GM21723 (cell line): ENCODE measurements at regions not wholly inside any gene's neighbourhood (a gene's known extent, or its start where the extent isn't known, plus 50 kb on each side); places are given as distances from the start of the nearest gene placed in this dataset.

Experiments used
- ATAC-seq: cut with Tn5 transposase; IDR thresholded peaks from one replicate; pipeline ENCODE4 v1.9.1; 2021; ENCODE audit warnings: mild to moderate bottlenecking, moderate library complexity; ENCODE audit not compliant: unreplicated experiment

DNA sequence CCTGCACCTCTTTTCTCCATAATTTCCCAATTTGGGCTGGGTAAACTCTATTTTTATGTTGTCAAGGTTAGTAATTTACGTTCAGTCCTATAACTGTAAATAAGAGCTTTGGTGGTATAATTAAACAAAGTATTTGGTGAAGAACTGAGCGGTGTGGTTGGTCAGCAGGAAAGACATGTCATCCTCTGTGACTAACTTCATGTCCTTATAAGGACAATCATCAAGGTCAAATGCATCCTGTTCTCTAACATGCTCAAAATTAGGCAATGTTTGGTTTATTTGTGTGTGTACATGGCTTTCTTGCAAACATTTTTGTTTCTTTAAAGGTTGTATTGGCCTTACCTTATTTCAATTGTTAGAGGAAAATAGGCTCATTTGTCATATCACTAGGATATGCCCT lies 121.5 kb upstream of the NABP1 start:
- ATAC-seq, result no peak

DNA sequence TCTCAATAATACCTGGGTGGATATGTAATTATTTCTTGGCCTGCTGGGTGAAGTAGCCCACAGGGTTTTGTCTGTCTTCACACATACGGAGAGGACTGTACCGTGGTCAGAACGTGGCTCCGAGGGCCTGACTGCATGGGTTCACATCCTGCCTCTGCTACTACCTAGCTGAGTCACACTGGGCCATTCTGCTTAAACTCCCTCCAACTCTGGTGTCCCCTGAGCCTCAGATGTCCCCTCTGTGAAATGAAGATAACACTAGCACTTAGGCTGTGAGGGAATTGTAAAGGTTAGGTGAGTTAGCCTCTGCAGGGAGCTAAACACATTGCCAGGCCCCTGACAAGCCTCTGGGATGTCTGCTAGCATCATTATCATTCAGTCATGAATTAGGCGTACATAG lies 120.1 kb upstream of the NABP1 start:
- no peak for ATAC-seq

DNA sequence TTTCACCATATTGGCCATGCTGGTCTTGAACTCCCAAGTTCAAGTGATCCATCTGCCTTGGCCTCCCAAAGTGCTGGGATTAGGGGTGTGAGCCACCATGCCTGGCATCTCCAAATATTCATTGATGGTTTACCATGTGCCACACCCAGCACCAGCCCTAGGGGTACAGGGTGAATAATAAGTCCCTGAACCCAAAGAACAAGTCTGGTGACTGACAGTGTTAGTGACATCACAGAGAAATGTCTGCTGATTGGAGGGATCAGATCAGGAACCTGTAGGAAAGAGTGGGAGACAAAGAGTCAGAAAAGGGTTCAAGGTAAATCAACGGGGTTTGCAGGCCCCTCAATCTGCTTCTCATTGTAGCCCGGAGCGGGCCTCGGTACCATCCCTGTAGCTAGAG lies 118.4 kb upstream of the NABP1 start:
- ATAC-seq, result no peak

DNA sequence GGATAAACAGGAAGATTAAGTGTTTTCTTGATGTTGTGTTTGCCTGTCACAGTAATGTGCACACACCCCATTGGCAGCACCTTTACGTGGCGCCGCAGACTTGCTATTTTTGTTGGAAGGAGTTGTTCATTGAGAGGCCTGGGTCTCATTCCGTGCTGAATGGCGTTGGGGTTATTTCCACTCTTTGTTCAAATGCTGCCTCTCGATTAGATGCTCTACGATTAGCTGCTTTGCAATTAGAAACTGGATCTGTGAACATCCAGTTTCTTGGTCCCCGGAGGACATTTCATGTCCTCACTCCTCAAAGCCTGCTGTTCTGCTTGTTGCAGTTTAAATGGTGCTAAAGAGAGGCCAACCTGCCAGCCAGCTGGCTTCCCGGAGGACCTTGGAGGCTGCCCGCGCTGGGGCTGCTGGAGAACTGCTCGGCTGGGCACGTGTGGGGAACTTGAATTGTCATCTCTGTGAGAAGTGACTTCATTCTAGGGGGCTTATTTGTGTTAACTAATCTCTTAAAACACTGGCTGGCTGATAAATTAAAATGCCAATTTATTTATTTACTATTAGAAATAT lies 117.4 kb upstream of the NABP1 start:
- ATAC-seq, result no peak

DNA sequence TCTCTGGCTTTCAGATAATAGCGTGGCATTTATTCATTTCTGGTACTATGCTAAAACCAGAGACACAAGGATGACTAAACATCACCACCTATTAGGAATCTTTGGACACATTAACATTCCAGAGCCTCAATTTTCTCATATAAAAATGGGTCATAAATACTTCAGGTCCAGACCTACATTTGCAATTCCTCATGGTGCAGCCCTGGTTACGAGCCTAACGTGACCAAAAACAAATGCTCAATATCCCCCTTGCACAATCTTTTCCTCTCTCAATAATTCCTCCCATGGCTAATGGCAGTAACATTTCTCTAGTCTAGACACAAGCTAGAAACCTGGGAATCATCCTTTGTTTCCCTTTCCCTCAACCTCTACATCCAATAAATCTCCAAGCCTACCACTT lies 112.8 kb upstream of the NABP1 start:
- ATAC-seq, result no peak

DNA sequence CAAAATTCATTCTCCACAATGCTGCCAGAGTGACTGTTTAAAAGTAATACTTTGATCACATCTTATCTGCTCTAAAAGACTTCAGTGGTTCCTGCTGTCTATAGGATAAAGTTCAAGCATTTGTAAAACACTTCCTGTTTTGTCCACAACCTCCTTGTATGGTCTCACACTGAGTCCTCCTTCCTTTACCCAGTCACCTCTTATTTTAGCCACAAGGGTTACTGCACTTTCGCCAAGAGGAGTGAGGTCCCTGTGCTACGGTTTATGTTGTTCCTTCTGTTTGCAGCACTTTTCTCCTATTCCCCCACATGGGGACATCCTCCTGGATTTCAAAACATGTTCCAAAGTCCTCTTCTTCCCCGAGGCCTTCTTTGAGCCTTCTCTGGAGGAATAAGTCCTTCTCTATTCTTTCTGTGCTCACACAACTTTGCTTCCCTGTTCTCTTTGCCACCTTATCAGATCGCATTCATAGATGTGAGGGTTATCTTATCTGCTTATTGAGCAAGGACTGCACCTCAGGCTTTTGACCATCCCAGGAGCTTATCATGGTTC lies 112.2 kb upstream of the NABP1 start:
- peak; percentile 75 for ATAC-seq

DNA sequence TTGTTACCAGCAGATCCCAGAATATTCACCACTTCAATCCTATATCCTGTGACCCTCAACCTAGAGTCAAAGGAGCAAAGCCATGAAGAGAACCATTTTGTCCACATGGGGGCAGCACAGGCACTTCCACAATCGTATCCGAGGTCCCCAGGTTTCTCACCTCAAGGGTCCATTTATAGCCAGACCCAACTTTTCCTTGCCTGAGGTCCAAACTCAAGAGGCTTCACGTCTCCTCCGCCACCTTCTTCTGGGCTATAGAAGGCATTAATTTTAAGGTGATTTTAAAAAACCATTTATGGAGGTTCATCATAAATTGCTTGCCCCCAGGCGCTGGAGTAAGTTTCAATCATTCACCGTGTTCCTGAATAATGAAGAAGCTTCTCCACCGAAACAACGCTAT lies 111.6 kb upstream of the NABP1 start:
- ATAC-seq, result peak; percentile 78

DNA sequence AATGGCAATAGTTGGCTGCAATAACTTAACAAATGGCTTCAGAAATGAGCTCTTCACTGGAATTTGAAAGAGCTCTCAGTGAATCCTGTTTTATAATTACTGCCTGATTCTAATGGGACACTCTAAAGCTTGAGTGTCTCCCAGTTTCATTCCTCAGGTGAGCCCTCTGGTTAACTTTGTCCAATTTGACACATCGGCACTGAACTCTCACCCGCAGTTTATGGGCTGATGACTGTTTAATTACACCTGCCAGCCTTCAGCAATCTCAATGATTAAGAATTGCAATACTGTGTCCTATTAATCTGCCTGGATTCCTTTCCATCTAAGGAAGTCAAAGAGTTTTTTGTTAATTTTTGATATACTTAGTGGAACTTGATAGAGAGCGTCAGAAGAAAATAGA lies 110.7 kb upstream of the NABP1 start:
- ATAC-seq, result no peak

DNA sequence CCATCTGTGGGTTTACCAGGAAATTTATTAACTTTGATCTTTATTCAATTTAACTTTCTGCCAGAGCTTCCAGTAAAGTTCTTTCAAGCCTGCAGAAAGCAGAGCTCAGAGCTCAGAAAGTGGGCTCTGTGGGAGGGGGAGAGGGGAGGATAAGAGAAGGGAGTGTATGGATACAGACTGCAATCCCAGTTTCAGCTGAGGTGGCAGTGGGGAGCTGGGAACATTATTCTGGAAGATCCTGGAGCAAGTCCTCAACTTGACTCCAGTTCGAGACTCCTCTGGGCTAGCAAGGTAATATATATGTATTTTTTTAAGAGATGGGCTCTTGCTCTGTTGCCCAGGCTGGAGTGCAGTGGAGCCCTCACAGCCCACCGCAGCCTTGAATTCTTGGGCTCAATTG lies 108.9 kb upstream of the NABP1 start:
- ATAC-seq, result no peak

DNA sequence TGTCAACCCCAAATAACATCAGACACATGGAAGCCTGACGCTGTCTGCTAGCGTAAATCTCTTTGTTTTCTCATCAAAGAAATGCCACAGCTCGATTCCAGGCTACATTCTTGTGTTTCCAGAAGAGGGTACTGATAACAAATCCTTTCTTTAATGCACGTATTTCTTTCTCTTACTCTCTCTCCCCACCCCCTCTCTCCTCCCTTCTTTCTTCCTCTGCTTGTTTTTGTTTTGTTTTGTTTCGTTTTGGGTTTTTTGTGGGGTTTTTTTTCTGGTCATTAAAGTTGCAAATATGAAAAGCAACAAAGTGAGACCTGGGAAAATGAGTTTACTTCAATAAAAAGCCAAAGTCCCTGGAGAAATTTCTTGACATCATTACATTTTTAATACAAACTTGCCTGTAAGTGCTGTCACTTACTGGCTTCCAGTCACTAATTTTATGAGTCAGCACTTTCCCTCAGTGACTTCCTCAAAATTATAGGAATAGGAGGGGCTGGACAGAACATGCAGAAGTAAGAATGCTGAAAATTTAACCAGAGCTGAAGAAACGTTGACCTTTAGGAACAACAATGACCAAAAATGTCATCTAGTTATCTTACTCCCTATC lies 106.7 kb upstream of the NABP1 start:
- peak; percentile 60 for ATAC-seq

DNA sequence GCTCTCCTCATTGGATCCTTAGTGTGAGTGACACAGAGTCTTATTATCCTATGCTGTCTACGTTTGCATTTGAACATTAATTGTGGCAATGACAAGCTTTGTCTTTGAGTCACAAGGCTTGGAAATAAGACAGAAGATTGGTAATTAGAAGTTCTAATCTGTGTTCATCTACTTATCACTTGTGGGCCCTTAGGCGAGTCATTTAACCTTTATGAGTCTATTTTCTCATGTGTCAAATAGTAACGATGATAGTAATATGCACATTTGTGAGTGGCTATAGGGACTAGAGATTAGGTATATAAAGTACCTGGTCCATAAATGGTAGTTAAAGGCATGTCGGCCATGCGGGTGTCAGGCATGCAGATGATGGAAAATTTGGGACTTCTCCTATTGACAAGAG lies 105.6 kb upstream of the NABP1 start:
- ATAC-seq, result no peak

DNA sequence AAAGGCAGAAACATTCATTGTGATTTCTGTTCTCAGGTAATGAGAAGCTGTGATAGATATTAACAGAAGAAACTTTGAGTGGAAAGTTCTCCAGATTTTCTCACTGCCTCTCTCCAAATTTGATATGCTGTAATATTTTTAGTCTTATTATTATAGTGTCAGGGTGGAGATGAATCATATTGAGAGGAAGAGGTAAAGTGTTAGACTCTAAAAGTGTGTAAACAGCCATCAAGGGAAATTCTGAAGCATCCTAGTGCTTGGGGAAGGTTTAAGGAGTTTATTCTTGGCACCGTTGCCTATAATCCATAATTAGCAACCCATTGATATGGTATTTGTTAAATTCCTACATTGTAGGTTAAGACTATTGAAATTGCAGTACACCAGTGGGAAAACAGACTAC lies 104.7 kb upstream of the NABP1 start:
- ATAC-seq, result no peak

DNA sequence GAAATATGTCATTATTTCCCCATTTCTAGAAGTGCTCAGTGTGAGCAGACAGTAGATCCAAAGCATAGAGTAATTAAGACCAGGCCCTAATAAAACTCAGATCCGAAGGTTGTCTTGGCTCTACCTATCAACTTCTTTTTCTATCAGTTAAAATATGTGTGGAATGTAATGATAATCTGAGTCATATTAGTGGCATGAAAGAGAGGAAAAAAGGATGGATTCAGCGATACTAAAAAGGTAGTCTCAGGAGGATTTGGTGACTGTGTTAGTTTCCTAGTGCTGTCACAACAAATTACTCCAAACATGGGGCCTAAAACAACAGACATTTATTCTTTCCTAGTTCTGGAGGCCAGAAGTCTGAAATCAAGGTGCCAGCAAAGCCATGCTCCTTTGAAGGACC lies 103.7 kb upstream of the NABP1 start:
- ATAC-seq, result no peak

DNA sequence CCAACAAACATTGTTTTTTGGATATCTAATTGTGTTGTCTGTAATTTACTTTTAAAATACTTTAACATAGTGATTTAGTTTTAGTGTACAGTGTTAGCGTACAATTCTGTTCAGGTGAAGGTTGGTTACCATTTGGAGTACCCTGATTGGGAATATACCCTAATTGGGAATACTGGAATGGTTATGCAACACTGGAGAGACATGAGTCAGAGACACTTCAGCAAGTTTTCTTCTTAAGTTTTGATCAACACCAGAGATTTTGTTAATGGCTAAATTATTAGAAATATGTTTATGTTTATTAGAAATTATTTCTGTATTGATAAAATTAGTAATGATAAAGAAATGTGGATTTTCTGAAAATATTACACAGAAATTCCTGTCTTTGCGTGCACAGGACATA lies 100.3 kb upstream of the NABP1 start:
- ATAC-seq, result no peak

DNA sequence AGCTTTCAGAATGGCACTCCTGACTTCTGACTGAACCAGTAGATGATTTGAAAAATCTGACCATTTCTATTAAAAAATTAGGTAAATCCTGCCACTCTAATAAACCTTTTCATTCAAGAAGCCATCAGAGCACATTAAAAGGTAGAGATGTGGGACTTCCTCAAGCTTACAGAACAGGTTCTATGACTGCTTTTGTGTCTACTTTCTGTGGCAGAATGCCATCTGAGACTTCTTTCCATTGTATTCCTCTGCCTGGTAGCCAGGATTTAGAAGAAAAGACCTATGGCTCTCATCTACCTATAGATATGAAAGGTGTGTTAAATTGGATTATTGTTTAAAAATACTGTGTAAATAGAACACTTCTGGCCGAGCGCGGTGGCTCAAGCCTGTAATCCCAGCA lies 99.9 kb upstream of the NABP1 start:
- ATAC-seq, result no peak

DNA sequence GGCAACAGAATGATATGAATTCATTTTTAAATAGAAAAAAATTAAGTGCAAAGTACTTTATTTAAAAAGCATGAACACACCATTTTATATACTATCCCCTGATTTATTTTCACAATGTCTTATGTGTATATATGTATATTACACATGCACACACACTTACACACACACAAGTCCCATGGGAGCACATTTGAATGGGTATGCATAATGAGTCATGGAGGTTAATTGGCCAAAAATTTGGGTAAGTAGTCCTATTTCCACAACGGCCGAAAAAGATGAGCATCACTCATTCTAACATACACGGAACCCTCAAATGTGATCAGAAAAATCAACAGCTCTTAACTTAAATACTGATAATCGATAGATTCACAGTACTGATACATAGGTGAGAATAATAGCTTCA lies 97.4 kb upstream of the NABP1 start:
- ATAC-seq, result no peak

DNA sequence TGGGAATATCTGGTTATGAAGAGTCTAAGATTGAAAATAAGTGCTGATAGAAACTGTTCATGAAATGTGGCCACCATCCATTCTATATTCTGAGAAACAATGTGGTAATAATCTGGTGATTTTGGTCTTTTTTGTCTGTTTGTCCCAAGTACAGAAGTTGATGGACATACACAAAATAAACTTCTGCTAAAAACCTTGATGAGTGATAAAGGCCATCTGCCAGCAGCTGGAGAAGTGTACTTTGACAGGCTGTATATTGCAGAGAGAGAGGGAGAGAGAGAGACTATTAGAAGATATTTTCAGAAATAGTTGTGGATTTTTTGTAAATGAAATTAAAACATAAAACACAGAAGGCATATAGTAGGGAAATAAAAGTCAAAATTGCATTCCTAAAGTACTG lies 96.9 kb upstream of the NABP1 start:
- ATAC-seq, result no peak

DNA sequence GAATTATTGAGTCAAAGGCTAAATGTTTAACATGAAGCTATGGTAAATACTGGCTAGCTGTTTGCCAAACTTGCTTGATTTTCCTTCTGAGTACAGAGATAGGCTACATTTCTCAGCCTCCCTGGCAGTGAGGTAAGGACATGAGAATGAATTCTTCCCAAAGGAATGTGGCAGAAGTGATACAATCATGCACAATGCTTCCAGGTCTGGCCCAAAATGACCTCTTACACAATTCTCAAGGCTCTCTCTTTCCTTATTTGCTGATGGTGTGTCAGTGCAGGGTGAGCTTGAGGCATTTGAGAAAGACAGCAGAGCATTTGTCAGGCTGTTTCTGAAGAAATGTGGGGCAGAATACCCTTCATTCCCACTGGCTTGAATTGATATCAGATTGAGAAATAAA lies 95.6 kb upstream of the NABP1 start:
- ATAC-seq, result no peak

DNA sequence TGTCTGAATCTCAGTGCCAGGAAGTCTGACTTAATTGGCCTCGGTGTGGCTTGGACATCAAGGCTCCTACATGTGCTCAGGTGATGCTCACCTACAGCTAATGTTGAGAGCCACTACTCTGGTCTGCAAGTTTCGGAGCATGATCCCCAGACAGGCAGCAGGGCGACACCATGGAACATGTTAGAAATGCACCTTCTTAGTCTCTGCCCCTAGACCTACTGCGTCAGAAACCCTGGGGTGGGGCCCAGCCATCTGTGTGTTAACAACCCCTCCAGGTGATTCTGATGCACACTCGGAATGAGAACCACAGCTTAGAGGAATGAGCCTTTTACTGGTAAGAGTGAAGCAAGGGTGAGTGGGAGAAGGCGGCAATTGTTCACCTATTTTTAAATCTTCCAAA lies 86.9 kb upstream of the NABP1 start:
- ATAC-seq, result no peak

DNA sequence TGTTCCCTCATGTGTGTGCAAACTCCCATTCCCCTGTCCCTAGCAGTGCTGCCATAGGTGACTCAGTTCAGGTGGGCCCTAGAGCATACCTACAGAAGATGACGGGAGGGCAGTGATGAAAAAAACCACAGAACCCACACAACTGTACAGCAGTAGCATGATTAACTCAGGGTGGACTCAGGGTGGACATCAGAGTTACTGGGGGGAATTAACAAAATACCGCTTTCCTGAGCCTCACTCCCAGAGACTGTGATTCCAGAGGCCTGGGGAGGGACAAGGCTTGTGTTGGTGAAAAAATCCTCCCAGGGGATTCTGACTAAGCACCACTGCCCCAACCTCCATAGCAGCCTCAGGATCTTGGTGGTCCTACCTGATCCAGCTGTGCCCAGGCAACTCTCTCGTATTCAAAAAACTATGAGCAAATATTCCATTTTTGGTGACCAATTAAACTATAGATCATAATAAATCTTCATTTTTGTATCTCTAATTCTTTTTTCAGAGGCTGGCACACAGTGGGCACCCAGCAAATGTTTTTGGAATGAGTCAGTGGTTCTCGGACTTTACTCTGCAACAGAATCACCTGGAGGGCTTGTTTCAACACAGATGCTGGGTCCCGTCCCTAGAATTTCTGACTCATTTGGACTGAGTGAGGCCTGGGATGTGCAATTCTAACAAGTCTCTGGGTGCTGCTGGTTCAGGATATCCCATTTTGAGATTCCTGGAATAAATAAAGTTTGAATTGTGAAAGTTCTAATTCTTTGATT lies 84.1 kb upstream of the NABP1 start:
- no peak for ATAC-seq

DNA sequence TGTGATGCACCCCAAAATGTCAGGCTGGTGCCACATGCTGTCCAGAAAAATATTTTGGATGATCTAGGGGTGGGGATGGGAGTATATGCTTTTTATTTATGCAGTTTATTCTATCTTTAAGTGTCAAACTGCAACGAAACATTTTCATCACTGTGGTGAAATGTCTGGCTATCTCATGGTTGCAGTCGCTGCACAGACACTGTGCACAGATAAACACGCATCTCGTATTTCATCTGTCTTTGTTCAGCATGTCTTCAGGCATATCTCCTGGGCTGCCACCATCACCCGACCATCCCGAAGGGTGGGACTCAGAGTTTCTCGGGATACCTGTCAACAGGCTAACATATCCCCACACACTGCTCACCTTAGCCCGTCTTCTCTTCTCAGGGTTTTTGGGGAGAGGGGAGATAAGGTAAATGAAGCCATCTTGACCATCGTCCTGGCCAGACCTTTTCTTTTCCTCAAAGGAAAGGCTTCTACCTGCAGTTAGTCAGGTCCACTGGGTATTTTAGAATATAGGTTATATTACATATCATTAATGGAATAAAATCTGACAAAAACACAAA lies 80.7 kb upstream of the NABP1 start:
- ATAC-seq, result no peak

DNA sequence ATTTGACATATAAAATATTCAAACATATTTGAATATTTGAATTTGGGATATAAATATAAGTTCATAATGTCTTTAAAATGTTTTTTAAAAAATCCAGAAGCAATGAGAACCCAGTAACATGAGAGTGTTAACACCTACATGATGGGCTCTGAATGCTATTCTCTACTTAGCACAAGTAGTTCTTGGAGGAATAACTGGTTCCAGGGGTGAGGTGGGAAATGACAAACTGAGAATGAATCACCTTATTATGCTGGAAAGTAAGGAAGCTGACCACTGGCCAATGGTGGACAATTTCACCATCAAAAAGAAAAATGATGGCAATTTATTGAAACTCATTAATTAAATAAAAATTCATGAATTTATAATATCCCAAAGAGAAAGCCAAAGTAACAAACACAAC lies 79.6 kb upstream of the NABP1 start:
- no peak for ATAC-seq
